SIG-M5 treated with dmso at 0.1 percent for 504 hours (cell line): ENCODE measurements at regions not wholly inside any gene's neighbourhood (a gene's known extent, or its start where the extent isn't known, plus 50 kb on each side); places are given as distances from the start of the nearest gene placed in this dataset.
"Not testable (repeated sequence)": the region's sequence is repeated elsewhere in the genome, so short reads cannot be mapped to it uniquely, and the experiment has no call there.

Source experiments
- DNase-seq: peaks from one replicate; lab custom pipeline; 2025; ENCODE audit not compliant: unreplicated experiment; lab: John Stamatoyannopoulos, UW

GRCh38 chr15:77910030-77910911 lies 167.2 kb downstream of the TBC1D2B start:
- DNase-seq: peak; percentile 69

GRCh38 chr15:77909182-77909940 lies 168.2 kb downstream of the TBC1D2B start:
- no peak for DNase-seq

- DNase-seq: not testable (repeated sequence)
Observed at GRCh38 chr15:77908752-77909111, 168.8 kb downstream of the TBC1D2B start.

- peak; percentile 79 for DNase-seq
Observed at GRCh38 chr15:77907824-77908751, 169.4 kb downstream of the TBC1D2B start.

GRCh38 chr15:77906062-77906990 lies 171.2 kb downstream of the TBC1D2B start:
- not testable (repeated sequence) for DNase-seq

- DNase-seq: no peak
Observed at GRCh38 chr15:77905301-77905920, 172.1 kb downstream of the TBC1D2B start.

- no peak for DNase-seq
Observed at GRCh38 chr15:77904901-77905300, 172.6 kb downstream of the TBC1D2B start.

- no peak for DNase-seq
Observed at GRCh38 chr15:77904436-77904821, 173.1 kb downstream of the TBC1D2B start.

- not testable (repeated sequence) for DNase-seq
Observed at GRCh38 chr15:77903761-77904435, 173.6 kb downstream of the TBC1D2B start.

- DNase-seq: not testable (repeated sequence)
Observed at GRCh38 chr15:77902921-77903760, 174.4 kb downstream of the TBC1D2B start.

- no peak for DNase-seq
Observed at GRCh38 chr15:77901921-77902750, 175.4 kb downstream of the TBC1D2B start.

- no peak for DNase-seq
Observed at GRCh38 chr15:77901251-77901881, 176.1 kb downstream of the TBC1D2B start.

- peak; percentile 11 for DNase-seq
Observed at GRCh38 chr15:77900331-77900963, 177.1 kb downstream of the TBC1D2B start.

- DNase-seq: not testable (repeated sequence)
Observed at GRCh38 chr15:77899776-77900175, 177.7 kb downstream of the TBC1D2B start.

GRCh38 chr15:77898811-77899730 lies 178.4 kb downstream of the TBC1D2B start:
- no peak for DNase-seq
